Neural cell (in vitro differentiated cells): ENCODE measurements at regions not wholly inside any gene's neighbourhood (a gene's known extent, or its start where the extent isn't known, plus 50 kb on each side); places are given as distances from the start of the nearest gene placed in this dataset.

Source experiments
- H2AFZ ChIP-seq: fragments of 200-600, 300-800 bp; sonication (generic), shearing (Covaris generic); 2 replicates; pipeline ENCODE4 v1.6.0; 2014; ENCODE audit warnings: low read depth, mild to moderate bottlenecking, antibody characterized with exemption, low read length, moderate library complexity
- H3F3A ChIP-seq: fragments of 200-600 bp; shearing (Covaris generic); 2 replicates; pipeline ENCODE4 v1.6.1; 2016; ENCODE audit warnings: mild to moderate bottlenecking, moderate library complexity, mixed read lengths, antibody characterized with exemption, low read length; ENCODE audit not compliant: insufficient read depth, poor library complexity, severe bottlenecking
- H3K27ac ChIP-seq: fragments of 200-600, 300-800 bp; sonication (generic), shearing (Covaris generic); 2 replicates; pipeline ENCODE4 v1.5.1; 2014; ENCODE audit warnings: mild to moderate bottlenecking, low read length, moderate library complexity
- H3K27me3 ChIP-seq: fragments of 300-800, 200-600 bp; sonication (generic), shearing (Covaris generic); 2 replicates; pipeline ENCODE4 v1.6.0; 2014; ENCODE audit warnings: mild to moderate bottlenecking, low read depth, low read length, moderate library complexity; ENCODE audit not compliant: insufficient read depth
- H3K36me3 ChIP-seq: fragments of 300-800, 200-600 bp; sonication (generic), shearing (Covaris generic); 2 replicates; pipeline ENCODE4 v1.5.1; 2014; ENCODE audit warnings: mild to moderate bottlenecking, antibody characterized with exemption, low read length, moderate library complexity; ENCODE audit not compliant: insufficient read depth
- H3K4me2 ChIP-seq: fragments of 300-800, 200-600 bp; sonication (generic), shearing (Covaris generic); 2 replicates; pipeline ENCODE4 v1.6.0; 2014; ENCODE audit warnings: mild to moderate bottlenecking, low read length
- H3K4me3 ChIP-seq: fragments of 300-800, 200-600 bp; sonication (generic), shearing (Covaris generic); 2 replicates; pipeline ENCODE4 v1.5.1; 2014; ENCODE audit warnings: mild to moderate bottlenecking, low read length, moderate library complexity
- H3K79me2 ChIP-seq: fragments of 200-600 bp; shearing (Covaris generic); replicated peaks from 2 replicates; pipeline ENCODE4 v1.6.0; 2014; ENCODE audit warnings: mild to moderate bottlenecking, low read length, moderate library complexity; ENCODE audit not compliant: insufficient read depth
- H3K9ac ChIP-seq: fragments of 300-800, 200-600 bp; sonication (generic), shearing (Covaris generic); 2 replicates; pipeline ENCODE4 v1.6.1; 2016; ENCODE audit warnings: mild to moderate bottlenecking, low read length, mixed read lengths
- H3K9me2 ChIP-seq: fragments of 200-600 bp; shearing (Covaris generic); 2 replicates; pipeline ENCODE4 v1.6.1; 2016; ENCODE audit warnings: mild to moderate bottlenecking, low read length, mixed read lengths; ENCODE audit not compliant: insufficient read depth
- H3K9me3 ChIP-seq: fragments of 200-600, 300-800 bp; sonication (generic), shearing (Covaris generic); 2 replicates; pipeline ENCODE4 v1.6.1; 2016; ENCODE audit warnings: mild to moderate bottlenecking, mixed run types, low read length, moderate library complexity, mixed read lengths
- H4K20me1 ChIP-seq: fragments of 200-600 bp; shearing (Covaris generic); 2 replicates; pipeline ENCODE4 v1.6.1; 2016; ENCODE audit warnings: mild to moderate bottlenecking, mixed run types; ENCODE audit not compliant: insufficient read depth
- EP300 ChIP-seq: fragments of 450-650 bp; conservative IDR thresholded peaks from 2 replicates; pipeline ENCODE4 v1.6.1; 2014; ENCODE audit warnings: antibody characterized with exemption, mild to moderate bottlenecking, moderate library complexity; ENCODE audit not compliant: poor library complexity, severe bottlenecking
- EZH2 ChIP-seq: fragments of 200-600, 300-800 bp; shearing (Covaris generic), sonication (generic); IDR thresholded peaks from 2 replicates; pipeline ENCODE4 v1.6.1; 2014; ENCODE audit warnings: antibody characterized with exemption, low read length, borderline replicate concordance, mild to moderate bottlenecking; ENCODE audit not compliant: insufficient read depth, poor library complexity, severe bottlenecking
- MXI1 ChIP-seq: fragments of 450-650 bp; conservative IDR thresholded peaks from 2 replicates; pipeline ENCODE4 v1.6.1; 2014; ENCODE audit warnings: antibody characterized with exemption, mild to moderate bottlenecking; ENCODE audit not compliant: poor library complexity, severe bottlenecking
- POLR2AphosphoS5 ChIP-seq: IDR thresholded peaks from 2 replicates; pipeline ENCODE4 v1.6.1; 2012
- RAD21 ChIP-seq: fragments of 450-650 bp; conservative IDR thresholded peaks from 2 replicates; pipeline ENCODE4 v1.6.1; 2014; ENCODE audit warnings: antibody characterized with exemption, mild to moderate bottlenecking, moderate library complexity
- SMC3 ChIP-seq: fragments of 450-650 bp; conservative IDR thresholded peaks from 2 replicates; pipeline ENCODE4 v1.6.1; 2014; ENCODE audit warnings: antibody characterized with exemption, mild to moderate bottlenecking, moderate library complexity; ENCODE audit not compliant: poor library complexity
- TAF1 ChIP-seq: IDR thresholded peaks from 2 replicates; pipeline ENCODE4 v1.6.1; 2012; ENCODE audit warnings: low read depth
- TF ChIP-seq, protein P1 (sequence below): IDR thresholded peaks from 2 replicates; pipeline ENCODE4 v1.6.1; 2012; ENCODE audit warnings: borderline replicate concordance
- TF ChIP-seq, protein P2 (sequence below): fragments of 450-650 bp; IDR thresholded peaks from 2 replicates; pipeline ENCODE4 v1.5.1; 2014; ENCODE audit warnings: antibody characterized with exemption, mild to moderate bottlenecking, moderate library complexity; ENCODE audit not compliant: poor library complexity, severe bottlenecking

DNA sequence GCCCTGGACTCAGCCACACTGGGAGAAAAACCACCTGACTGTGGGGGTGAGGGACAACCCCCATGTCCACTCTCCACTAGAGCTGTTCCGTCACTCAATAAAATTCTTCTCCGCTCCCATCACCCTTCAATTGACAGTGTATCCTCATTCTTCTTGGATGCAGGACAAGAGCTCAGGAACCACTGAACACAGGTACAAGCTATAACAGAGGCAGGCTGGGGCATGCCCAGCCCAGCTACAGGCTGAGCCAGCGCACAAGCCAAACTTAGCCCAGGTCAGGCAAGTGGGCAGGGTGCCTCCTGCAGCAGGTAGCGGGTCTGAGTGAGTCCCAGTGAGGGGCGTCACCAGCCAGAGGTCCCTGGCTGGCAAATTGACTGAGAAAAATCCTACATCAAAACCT lies 183.4 kb downstream of the HINT1 start:
- Histone ChIP-seq H3K4me3 (no peak overlapping the region), H3K36me3 (no peaks in the 10 kb centered on the region), H3K27ac (no peak overlapping the region), H3K9ac (no peak overlapping the region), H3K27me3 (no peaks in the 10 kb centered on the region), H3K4me2 (no peak overlapping the region), H4K20me1 (no peaks in the 10 kb centered on the region), H3F3A (no peaks in the 10 kb centered on the region), H2AFZ (no peak overlapping the region), H3K9me3 (no peaks in the 10 kb centered on the region), H3K79me2 (no peaks in the 10 kb centered on the region), H3K9me2 (no peaks in the 10 kb centered on the region)
- TF ChIP-seq RAD21 (no peak), MXI1 (no peak), EZH2 (no peak)

DNA sequence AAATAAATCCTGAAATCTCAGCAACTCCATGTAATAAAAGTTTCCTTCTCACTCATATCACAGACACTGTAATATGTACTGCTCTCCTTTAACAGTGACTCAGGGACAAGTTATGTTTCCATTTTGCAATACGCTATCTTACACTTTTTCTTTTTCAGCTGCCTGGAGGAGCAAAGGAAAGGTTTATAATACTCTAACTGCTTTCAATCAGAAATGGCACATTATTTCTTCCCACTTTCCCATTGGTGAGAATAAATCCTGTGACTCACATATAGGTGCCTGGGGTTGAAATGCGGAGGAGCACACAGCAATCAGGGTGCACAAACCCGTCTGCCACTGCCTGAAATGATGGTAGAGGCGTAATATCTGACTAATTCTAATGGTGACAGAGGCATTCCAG lies 186.6 kb downstream of the HINT1 start:
- Histone ChIP-seq H3K9me3 (no peaks in the 10 kb centered on the region), H2AFZ (no peak overlapping the region), H3K4me2 (no peak overlapping the region), H3K27me3 (no peaks in the 10 kb centered on the region), H3K9ac (no peak overlapping the region), H3F3A (no peaks in the 10 kb centered on the region), H4K20me1 (no peaks in the 10 kb centered on the region), H3K36me3 (no peaks in the 10 kb centered on the region), H3K27ac (no peak overlapping the region), H3K4me3 (no peak overlapping the region), H3K79me2 (no peaks in the 10 kb centered on the region), H3K9me2 (no peaks in the 10 kb centered on the region)
- no peak for TF ChIP-seq MXI1
- no peak for TF ChIP-seq EP300
- TF ChIP-seq RAD21, result no peak
- TF ChIP-seq TAF1, result no peak
- TF ChIP-seq, protein P1, sequence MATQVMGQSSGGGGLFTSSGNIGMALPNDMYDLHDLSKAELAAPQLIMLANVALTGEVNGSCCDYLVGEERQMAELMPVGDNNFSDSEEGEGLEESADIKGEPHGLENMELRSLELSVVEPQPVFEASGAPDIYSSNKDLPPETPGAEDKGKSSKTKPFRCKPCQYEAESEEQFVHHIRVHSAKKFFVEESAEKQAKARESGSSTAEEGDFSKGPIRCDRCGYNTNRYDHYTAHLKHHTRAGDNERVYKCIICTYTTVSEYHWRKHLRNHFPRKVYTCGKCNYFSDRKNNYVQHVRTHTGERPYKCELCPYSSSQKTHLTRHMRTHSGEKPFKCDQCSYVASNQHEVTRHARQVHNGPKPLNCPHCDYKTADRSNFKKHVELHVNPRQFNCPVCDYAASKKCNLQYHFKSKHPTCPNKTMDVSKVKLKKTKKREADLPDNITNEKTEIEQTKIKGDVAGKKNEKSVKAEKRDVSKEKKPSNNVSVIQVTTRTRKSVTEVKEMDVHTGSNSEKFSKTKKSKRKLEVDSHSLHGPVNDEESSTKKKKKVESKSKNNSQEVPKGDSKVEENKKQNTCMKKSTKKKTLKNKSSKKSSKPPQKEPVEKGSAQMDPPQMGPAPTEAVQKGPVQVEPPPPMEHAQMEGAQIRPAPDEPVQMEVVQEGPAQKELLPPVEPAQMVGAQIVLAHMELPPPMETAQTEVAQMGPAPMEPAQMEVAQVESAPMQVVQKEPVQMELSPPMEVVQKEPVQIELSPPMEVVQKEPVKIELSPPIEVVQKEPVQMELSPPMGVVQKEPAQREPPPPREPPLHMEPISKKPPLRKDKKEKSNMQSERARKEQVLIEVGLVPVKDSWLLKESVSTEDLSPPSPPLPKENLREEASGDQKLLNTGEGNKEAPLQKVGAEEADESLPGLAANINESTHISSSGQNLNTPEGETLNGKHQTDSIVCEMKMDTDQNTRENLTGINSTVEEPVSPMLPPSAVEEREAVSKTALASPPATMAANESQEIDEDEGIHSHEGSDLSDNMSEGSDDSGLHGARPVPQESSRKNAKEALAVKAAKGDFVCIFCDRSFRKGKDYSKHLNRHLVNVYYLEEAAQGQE, result no peak
- TF ChIP-seq, protein P2, sequence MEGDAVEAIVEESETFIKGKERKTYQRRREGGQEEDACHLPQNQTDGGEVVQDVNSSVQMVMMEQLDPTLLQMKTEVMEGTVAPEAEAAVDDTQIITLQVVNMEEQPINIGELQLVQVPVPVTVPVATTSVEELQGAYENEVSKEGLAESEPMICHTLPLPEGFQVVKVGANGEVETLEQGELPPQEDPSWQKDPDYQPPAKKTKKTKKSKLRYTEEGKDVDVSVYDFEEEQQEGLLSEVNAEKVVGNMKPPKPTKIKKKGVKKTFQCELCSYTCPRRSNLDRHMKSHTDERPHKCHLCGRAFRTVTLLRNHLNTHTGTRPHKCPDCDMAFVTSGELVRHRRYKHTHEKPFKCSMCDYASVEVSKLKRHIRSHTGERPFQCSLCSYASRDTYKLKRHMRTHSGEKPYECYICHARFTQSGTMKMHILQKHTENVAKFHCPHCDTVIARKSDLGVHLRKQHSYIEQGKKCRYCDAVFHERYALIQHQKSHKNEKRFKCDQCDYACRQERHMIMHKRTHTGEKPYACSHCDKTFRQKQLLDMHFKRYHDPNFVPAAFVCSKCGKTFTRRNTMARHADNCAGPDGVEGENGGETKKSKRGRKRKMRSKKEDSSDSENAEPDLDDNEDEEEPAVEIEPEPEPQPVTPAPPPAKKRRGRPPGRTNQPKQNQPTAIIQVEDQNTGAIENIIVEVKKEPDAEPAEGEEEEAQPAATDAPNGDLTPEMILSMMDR, result no peak
- TF ChIP-seq POLR2AphosphoS5, result no peak
- no peak for TF ChIP-seq SMC3
- TF ChIP-seq EZH2, result no peak

DNA sequence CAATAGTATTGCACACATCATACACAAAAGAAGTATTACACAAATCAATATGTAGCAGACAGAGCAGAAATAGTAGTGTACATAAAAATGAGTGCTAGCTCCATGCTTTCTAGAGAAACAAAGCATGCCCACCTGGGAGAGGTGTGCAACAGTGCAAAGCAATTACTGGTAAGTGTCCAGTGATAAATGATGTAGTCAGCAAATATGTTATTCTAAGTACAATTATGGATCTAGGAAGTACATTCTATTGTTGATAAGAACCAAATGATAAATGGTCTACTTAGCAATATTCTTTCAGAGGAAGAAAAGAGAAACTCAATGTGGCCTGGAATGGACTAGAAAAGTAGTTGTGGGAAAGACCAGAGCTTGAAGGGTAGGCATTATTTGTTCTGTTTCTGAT lies 188.6 kb downstream of the HINT1 start:
- H3K4me2 ChIP-seq, result no peak overlapping the region
- no peak overlapping the region for H2AFZ ChIP-seq
- no peak overlapping the region for H3K9ac ChIP-seq
- no peaks in the 10 kb centered on the region for H3K9me2 ChIP-seq
- H3F3A ChIP-seq, result no peaks in the 10 kb centered on the region
- TF ChIP-seq, protein P2, result no peak
- no peak for TF ChIP-seq EZH2
- TF ChIP-seq SMC3, result no peak
- TF ChIP-seq, protein P1, result no peak
- no peak for TF ChIP-seq EP300
- no peaks in the 10 kb centered on the region for H3K79me2 ChIP-seq
- no peak overlapping the region for H3K27ac ChIP-seq
- H3K27me3 ChIP-seq, result no peaks in the 10 kb centered on the region
- no peaks in the 10 kb centered on the region for H4K20me1 ChIP-seq
- no peak overlapping the region for H3K4me3 ChIP-seq
- no peaks in the 10 kb centered on the region for H3K36me3 ChIP-seq
- no peaks in the 10 kb centered on the region for H3K9me3 ChIP-seq
